ENCODE measurements at regions not wholly inside any gene's neighbourhood (a gene's known extent, or its start where the extent isn't known, plus 50 kb on each side); places are given as distances from the start of the nearest gene placed in this dataset.

GRCh38 chr7:86152926-86153325 is 490.8 kb upstream of the GRM3 start:
- TF ChIP-seq CTCF (IDR thresholded peaks at IDR 0.05) = no peak
- no peak for TF ChIP-seq POLR2A (IDR thresholded peaks at IDR 0.05; ENCODE audit: low read depth)
- TF ChIP-seq POLR2AphosphoS5 (IDR thresholded peaks at IDR 0.05) = no peak
- TF ChIP-seq EP300 (IDR thresholded peaks at IDR 0.05) = no peak

All from esophagus muscularis mucosa (tissue), 4 donors.